ENCODE measurements at regions not wholly inside any gene's neighbourhood (a gene's known extent, or its start where the extent isn't known, plus 50 kb on each side); places are given as distances from the start of the nearest gene placed in this dataset.

DNA sequence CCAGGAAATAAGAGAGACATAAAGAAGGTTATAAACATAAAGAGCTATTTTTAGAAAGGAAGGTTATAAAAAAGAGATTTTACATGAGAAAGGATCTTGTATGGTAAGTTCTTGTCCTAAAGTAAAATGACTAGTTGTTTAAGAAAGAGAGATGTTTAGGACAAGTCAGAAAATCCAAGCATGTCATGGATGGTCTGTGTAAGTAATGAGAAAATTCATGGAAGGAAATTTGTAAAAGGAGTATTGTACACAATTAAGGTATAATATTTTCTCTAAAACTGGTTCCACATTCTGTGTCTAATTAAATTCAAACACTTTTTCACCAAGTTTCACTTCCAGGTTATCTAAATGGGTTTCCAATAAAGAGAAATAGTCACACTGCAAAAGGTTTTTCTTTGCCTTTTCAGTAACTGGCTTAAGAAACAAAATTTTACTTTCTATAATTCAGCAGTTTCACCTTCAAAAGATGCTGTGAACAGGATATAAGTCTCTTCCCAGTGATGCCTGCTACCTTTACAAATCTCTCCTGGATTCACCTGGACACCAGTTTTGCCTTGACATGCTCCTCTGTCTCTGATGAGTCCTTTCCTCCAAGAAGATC, 455.7 kb downstream of the ZIC1 start:
- TF ChIP-seq, protein P1, sequence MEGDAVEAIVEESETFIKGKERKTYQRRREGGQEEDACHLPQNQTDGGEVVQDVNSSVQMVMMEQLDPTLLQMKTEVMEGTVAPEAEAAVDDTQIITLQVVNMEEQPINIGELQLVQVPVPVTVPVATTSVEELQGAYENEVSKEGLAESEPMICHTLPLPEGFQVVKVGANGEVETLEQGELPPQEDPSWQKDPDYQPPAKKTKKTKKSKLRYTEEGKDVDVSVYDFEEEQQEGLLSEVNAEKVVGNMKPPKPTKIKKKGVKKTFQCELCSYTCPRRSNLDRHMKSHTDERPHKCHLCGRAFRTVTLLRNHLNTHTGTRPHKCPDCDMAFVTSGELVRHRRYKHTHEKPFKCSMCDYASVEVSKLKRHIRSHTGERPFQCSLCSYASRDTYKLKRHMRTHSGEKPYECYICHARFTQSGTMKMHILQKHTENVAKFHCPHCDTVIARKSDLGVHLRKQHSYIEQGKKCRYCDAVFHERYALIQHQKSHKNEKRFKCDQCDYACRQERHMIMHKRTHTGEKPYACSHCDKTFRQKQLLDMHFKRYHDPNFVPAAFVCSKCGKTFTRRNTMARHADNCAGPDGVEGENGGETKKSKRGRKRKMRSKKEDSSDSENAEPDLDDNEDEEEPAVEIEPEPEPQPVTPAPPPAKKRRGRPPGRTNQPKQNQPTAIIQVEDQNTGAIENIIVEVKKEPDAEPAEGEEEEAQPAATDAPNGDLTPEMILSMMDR (IDR thresholded peaks at IDR 0.05; ENCODE audit: insufficient read depth, low read depth, low read length), result no peak
- TF ChIP-seq EZH2 (IDR thresholded peaks at IDR 0.05; ENCODE audit: insufficient read depth, low read length), result no peak
